Ureter (tissue), 1 donor: ENCODE measurements at regions not wholly inside any gene's neighbourhood (a gene's known extent, or its start where the extent isn't known, plus 50 kb on each side); places are given as distances from the start of the nearest gene placed in this dataset.
"Not testable (repeated sequence)": the region's sequence is repeated elsewhere in the genome, so short reads cannot be mapped to it uniquely, and the experiment has no call there.

Experiments used
- DNase-seq: peaks from one replicate; pipeline ENCODE4 v3.0.0-alpha.2; 2020; ENCODE audit warnings: low spot score
- donor health status: DM: yes; HTN: yes; CAD: no.

- not testable (repeated sequence) for DNase-seq
Measured at GRCh38 chr13:109702030-109702597, 84.3 kb downstream of the IRS2 start.

DNA sequence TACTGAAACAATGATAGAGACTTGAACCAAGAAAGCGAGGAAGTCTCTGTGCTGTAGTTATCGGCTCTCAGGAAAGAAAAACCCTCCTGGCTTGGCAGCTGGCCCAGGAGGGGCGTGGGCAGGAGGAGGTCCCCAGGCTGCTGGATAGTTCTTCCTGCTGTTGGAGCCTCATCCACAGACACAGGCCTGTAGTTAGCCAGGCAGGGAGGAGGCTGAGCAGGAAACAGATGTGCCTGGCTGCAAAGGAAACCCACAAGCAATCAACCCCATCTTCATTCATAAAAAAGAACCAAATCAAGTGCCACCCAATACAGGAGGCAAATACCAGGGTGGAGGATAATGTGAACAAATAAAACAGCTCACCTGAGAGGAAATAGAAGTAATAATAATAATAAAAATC is 86.2 kb downstream of the IRS2 start:
- peak; percentile 77 for DNase-seq

DNA sequence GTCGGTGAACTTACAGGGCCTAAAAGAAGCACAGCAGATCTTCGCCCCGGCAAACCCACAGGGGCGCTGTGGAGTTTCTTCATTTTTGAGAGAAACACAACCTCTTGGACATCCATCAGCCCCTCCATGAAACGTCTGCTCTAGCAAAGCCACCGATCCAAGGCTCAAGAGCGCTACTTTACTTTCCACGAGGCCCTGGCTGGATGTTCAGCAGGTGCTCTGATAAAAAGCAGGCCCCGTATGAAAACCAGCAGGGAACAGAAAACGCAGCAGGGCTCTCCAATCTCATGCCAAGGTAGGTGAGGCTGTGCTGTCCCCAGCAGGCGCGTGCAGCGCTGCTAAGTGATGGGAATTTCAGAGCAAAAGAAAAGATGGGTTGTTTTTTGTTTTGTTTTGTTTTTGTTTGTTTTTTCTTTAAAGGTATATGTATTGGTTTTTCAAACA is 86.7 kb downstream of the IRS2 start:
- DNase-seq = no peak

DNA sequence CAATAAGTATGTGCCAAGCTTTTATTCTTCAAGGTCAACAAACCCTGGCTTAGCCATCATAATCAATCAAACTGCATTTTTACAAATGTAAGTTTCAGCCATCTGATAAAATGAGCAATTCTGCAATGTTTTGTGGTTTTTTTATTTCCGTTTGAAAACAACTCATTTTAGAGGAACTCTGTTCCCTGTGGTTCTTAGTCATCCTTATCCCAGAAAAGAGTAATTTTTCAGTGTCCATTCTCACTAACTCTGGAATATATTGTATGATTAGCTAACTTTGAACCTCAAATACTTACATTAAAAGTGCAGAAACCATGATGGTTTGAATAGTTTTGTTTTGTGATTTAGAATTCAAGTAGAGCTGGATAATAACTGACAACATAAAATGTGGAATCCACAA is 87.6 kb downstream of the IRS2 start:
- no peak for DNase-seq

- DNase-seq = no peak
Measured at GRCh38 chr13:109697936-109698335, 88.4 kb downstream of the IRS2 start.

DNA sequence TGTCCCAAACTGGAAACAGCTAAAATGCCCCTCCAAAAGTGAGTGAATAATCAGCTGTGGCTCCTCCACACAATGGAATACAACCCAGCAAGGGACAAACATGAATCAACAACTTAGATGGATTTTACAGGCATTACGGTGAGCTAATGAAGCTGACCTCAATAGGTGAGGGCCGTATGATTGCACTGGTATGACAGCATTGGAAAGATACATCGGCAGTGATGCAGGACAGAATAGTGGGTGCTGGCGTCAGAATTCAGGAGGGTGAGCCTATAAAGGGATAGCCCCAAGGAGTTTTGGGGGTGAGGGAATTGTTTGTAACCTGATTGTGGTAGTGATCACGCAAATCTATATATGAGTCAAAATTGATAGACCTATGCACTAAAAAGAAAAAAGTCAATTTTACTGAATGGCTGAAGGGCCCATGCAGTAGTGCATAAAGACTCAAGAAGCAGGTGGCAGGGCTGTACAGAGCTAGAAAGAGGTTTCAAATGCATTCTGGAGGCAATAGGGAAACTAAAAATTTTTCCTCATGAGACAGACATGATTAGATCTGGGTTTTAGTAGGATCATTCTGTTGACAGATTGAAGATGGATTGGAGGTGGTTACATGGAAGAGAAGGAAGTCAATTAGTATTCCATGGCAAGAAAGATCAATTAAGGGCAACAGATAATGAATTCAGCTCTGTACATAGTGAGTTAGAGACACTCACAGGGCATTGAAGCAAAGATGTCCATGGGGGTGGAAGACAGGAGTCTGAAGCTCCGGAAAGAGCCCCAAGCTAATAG is 90.8 kb downstream of the IRS2 start:
- no peak for DNase-seq

DNA sequence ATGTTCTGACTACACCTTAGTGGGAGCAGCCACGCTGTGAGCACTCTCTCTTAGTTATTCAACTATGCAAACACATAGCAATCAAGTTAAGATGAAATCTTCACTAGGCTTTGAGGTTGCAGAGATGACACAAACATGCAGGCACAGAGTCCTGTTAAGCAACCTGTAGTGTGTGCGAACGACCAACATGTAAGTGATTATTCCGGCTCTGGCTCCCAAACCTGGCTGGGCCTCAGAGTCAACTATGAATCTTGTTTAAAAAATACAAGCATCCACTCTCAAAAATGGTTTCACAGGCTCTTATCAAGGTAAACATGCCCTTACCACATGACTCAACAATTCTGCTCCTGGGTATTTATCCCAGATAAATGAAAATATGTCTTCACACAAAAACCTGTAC is 91.4 kb downstream of the IRS2 start:
- no peak for DNase-seq

GRCh38 chr13:109693213-109693612 is 93.2 kb downstream of the IRS2 start:
- DNase-seq = no peak

DNA sequence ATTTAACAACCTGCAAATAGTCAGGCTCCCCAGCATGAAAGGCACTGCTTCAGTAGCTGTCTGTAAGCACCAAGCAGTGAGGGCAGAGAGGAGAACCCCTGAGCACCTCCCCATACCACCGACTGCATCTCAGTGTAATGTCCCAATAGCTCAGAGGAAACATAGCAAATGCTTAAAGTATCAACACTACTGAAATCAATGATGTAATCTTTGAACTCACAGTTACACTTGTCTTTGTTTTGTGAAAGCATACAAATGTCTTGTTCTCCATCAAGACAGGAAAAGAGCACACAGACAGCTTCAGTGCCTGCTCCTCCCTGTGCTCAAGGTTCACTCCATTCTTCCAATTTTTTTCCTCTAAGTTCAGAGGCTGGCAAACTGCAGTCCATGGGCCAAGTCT is 94.7 kb downstream of the IRS2 start:
- no peak for DNase-seq

GRCh38 chr13:109687559-109688448 is 98.6 kb downstream of the IRS2 start:
- DNase-seq = no peak

- no peak for DNase-seq
Measured at GRCh38 chr13:109685203-109685602, 101.2 kb downstream of the IRS2 start.

GRCh38 chr13:109684824-109685202 is 101.6 kb downstream of the IRS2 start:
- DNase-seq = no peak

GRCh38 chr13:109684084-109684823 is 102.1 kb downstream of the IRS2 start:
- DNase-seq = no peak

- DNase-seq = no peak
Measured at GRCh38 chr13:109682534-109683244, 103.7 kb downstream of the IRS2 start.

GRCh38 chr13:109680930-109681329 is 105.5 kb downstream of the IRS2 start:
- no peak for DNase-seq

- no peak for DNase-seq
Measured at GRCh38 chr13:109680288-109680687, 106.1 kb downstream of the IRS2 start.

GRCh38 chr13:109678459-109678858 is 107.9 kb downstream of the IRS2 start:
- DNase-seq = no peak

DNA sequence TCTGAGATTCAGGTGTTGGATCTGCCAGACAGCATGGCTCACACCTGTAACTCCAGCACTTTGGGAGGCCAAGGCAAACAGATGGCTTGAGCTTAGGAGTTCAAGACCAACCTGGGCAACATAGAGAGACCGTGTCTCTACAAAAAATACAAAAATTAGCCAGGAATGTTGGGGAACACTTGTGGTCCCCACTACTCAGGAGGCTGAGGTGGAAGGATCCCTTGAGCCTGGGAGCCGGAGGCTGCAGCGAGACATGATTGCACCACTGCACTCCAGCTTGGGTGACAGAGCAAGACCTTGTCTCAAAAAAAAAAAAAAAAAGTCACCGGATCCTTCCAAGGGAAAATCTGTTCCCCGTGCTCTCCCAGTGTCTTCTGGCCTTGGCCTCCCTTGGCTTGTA is 109.2 kb downstream of the IRS2 start:
- DNase-seq = no peak

DNA sequence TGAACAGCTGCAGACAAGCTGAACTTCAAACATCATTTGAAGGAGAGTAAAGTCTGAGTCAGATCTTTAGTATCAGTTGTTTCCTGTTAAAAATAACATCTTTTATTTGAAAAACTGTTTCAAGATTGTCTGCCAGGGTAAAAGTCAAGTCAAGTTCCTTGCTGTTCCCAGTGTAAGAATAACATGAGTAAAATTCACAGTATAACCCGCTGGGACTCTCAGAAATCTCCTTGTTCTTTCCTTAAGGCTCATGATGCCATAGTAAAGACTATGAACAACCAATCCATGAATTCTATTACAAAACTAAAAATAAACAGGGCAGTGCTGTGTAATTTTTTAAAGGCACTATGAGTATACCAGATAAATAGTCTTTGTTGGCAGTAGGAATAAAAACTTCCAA is 112.9 kb downstream of the IRS2 start:
- no peak for DNase-seq

DNA sequence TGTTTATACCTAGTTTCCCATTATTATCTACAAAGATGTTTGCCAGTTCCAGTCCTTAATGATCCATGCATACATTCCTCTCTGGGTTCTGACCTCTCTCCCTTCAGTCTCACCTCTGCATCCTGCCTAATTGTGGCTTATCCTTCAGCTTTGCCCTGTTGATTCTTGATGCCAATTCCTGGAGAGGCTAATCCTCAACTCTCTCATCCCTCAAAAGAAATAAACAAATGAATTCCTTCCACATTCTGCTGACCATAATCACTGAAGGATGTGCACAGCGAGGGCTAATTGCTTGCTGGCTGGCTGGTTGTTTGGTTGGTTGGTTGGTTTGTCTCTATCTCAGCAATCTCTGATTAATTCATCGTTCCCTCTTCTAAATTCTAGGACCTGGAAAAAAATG is 113.8 kb downstream of the IRS2 start:
- no peak for DNase-seq

GRCh38 chr13:109671919-109672318 is 114.5 kb downstream of the IRS2 start:
- DNase-seq = no peak
